Lower leg skin (tissue), 3 donors: ENCODE measurements at regions not wholly inside any gene's neighbourhood (a gene's known extent, or its start where the extent isn't known, plus 50 kb on each side); places are given as distances from the start of the nearest gene placed in this dataset.

Experiments used
- CTCF ChIP-seq, 3 donors: fragments of 450-650 bp; IDR thresholded peaks; one replicate each; pipeline ENCODE4 v1.5.1; 2016; ENCODE audit warnings: antibody characterized with exemption in 3 of 3, mild to moderate bottlenecking in 3 of 3, moderate library complexity in 2 of 3
- POLR2A ChIP-seq, 2 donors: fragments of 450-650 bp; IDR thresholded peaks; one replicate each; pipeline ENCODE4 v1.6.1; 2016 to 2017; ENCODE audit warnings: antibody characterized with exemption in 2 of 2, mild to moderate bottlenecking in 1 of 2, moderate library complexity in 1 of 2

- TF ChIP-seq CTCF (IDR thresholded peaks at IDR 0.05) (no peak), POLR2A (IDR thresholded peaks at IDR 0.05) (no peak)
These were observed 1118.9 kb upstream of the CELF2 start for GRCh38 chr10:9898633-9899395.
